Posterior cingulate gyrus (tissue), 11 donors: ENCODE measurements at regions not wholly inside any gene's neighbourhood (a gene's known extent, or its start where the extent isn't known, plus 50 kb on each side); places are given as distances from the start of the nearest gene placed in this dataset.

Experiments used
- DNase-seq, 10 donors: peaks; one replicate each; pipeline versions ENCODE4 v3.0.0 to v3.0.0-alpha.2; 2020 to 2021; ENCODE audit warnings: mixed read lengths in 3 of 10
- intact Hi-C: fragments of 100-400 bp; cut with DNase I; formaldehyde crosslinking; loops from one replicate; pipeline ENCODE4 v1.15.1; 2023

DNA sequence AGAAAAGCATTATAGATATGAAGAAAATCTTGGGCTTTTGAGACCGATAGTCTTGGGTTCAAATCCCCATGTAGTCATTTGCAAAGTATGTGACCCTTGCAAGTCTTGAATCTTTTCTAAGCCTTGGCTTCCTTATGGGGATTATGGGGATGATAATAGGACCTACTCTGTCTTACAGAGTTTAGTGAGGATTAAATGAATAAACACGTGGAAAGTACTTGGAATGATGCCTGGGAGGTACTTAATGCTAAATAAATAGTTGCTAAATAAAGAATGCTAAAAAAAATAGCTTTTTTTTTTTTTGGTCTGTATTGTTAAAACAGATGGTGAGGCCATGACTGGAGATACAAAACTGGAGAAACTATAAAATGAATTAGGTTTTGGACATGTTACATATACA, 292.7 kb downstream of the GPAT3 start:
- DNase-seq, result no peak
- intact Hi-C loops, result no loop called here

DNA sequence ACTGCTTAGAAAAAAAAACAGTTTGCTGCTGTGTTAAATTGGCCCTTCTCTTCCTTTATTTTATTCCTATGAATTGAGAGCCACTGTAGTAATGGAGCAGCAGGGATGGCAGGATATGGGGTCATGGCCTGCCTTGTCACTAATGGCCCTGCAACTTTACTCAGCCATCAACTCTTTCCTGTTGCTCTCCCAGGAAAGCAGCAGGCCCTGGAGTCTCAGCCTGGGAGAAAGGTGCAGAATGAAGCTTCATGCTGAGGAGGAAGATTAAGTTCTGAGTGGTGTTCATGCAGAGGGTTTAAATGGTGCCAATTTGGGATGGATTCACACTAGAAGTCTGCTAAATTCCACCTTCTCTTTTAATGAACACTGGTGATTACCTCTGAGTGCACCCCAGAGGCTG, 285.6 kb downstream of the GPAT3 start:
- intact Hi-C loops, result no loop called here
- DNase-seq, result no peak

DNA sequence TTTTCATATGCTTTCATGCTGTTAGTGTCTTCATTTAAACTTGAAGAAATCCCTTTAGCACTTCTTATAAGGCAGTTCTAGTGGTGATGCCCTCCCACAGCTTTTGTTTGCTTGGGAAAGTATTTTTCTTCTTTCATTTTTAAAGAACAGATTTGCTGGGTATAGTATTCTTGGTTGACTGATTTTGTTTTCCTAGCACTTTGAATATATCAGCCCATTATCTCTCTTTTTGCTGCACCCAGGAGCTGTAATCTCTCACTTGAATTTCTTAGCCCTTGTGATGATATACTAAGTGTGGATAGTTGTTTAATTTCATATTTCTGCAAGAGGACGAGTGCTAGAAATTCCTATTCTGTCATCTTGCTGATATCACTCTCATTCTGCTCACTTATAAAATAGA, 283.7 kb downstream of the GPAT3 start:
- intact Hi-C loops, result no loop called here
- no peak for DNase-seq

DNA sequence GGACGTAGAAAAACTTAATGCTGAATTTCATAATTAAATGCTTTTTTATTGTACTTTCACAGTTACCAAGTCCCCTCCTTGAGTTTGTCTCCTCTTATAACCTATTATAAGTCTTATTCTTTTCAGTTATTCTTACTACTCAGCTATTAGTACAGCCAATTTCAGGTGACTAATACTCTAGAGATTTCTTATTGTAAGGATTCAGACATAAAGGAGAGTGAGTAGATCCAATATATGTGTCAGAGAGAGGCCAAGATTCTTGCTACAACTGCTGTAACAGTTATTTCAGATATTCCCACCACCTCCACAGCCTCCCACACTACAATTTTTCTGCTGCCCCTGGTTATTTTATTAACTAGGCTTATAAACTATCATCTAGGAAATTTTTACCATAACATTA, 274.5 kb downstream of the GPAT3 start:
- DNase-seq, result no peak
- intact Hi-C loops, result no loop called here

DNA sequence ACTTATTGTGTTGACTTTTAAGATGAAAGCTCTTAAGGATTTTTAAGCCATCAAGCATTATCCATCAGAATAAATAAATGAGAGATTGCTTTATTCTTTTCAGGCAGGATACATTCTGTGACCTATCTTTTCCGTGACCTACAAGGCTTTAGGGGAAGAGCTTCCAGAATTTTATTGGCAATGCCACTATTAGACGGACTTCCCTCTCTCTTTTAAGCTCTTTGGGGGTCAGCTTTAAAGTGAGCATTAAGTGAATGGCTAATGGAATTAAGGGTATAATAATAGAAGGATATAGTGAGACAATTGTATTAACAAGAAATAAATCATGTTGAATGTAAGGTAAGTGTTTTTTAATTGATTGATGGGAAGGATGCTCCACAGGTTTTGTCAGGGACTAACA, 273.7 kb downstream of the GPAT3 start:
- intact Hi-C loops, result no loop called here
- no peak for DNase-seq

DNA sequence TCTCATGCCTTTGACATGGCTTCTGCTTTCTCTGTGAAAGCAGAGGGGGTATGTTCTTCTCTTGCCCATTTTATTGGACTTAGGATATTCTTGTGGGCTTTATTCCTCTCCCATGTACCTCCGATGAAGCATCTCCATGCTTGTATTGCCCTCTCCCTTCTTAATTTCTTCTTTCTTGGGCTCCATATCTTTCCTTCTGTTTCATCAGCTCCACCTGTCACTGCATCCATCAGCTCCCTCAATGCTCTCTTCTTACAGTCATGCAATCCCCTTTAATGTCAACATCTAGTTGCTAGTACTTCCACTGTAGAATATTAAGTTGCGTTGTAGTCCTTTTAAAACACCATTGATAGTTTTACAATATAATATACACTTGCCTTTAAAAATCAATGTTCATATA, 257.6 kb downstream of the GPAT3 start:
- intact Hi-C loops, result no loop called here

DNA sequence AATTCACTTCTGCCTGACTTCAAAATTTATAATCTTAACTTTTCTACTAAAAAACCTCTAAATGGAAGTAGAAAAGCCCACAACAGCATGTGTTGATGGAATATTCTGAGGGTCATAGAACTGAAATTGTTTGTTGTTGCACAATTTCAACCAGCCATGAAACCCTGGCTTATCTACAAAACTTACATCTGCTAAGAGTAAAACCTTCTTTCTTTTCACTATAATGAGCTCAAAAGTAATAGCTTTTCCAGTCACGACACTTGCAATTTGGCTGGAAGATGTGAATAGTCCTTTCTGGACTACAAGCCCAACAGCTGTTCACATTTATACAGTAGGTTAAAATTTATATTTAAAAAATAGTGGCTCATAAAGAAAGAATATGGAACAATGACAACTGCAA, 250.0 kb downstream of the GPAT3 start:
- no peak for DNase-seq
- intact Hi-C loops, result no loop called here

More for the DNA sequence above, 257.6 kb downstream of the GPAT3 start:
- DNase-seq, result no peak

DNA sequence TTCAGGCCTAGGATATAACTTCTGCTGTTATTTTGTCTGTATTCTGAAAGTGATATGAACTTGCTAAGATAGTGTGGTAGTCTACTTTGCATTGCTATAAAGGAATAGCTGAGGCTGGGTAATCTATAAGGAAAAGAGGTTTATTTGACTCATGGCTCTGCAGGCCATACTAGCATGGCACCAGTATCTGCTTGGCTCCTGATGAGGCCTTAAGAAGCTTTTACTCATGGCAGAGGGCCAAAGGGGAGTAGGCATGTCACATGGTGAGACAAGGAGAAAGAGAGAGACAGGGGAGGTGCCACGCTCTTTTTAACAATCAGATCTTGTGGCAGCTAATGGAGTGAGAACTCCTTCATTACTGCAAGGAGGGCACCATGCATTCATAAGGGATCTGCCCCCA, 247.3 kb downstream of the GPAT3 start:
- intact Hi-C loops, result no loop called here
- no peak for DNase-seq

DNA sequence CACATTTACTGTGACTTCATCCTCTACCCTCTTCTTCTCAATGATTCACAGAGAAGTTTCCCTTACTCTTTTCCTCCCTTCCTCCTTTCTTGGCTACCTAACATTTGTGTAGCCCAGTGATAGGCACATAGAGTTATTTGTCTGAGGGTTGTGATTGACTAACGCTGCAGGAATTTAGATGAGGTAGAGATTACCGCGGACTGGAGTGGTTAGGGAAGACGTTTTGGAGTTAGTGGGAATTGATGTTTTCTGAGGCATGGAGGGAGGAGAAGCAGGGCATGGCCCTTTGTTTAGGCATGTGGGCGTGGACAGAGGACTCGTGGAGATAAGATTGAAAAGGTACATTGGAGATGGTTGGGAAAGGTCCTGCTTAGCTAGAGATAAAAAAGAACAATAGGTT, 246.7 kb downstream of the GPAT3 start:
- no peak for DNase-seq
- intact Hi-C loops, result no loop called here

DNA sequence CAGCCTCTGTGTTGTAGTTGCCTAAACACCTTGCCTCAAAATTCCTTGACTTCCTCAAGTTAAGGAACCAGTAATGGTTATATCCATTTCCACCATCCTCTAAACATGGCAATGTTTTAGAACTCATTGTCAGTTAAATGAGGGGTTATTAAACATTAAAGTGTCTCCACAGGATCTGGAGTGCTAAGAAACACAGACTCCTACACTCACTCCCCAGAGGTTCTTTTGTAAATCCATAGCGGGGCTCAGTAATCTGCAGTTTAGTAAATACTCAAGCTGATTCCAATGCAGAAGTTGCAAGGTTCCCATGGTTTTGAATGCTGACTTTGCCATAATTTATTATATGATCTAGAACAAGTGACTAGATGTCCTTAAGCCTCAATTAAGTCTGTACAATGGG, 245.5 kb downstream of the GPAT3 start:
- DNase-seq, result no peak
- intact Hi-C loops, result no loop called here

DNA sequence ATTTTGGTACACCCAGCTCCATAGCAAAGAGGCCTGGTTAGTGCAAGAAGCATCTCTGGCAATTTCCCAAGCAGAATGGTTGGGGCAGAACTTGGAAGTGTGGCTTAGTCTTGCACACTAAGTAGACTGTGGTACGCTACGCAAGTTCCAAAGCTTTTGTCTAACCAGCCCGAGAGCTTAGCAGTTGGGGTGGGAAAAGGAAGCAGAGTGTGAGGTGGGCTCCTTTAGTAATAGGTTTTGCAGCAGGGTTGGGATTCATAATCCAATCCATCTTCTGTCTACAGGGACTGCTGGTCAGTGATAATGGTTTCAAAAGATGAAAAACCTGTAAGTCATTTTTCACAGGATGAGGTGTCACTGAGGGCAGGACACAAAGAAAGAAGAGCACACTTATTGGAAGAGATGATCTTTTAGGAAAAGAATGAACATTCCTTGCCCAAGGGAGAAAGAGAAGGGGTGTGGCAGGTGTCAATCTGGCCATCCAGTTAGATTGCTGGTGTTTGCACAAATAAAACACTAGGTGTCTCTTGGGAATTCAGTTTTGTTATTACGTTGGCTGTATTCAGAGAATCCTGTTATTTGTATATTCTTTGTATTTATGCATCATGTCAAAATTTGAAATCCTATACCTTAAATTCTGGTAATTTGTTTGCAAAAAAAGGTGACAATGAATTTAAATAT, 244.3 kb downstream of the GPAT3 start:
- peak in 1 of 10 donors; percentile 42 for DNase-seq
- intact Hi-C loops, result no loop called here

DNA sequence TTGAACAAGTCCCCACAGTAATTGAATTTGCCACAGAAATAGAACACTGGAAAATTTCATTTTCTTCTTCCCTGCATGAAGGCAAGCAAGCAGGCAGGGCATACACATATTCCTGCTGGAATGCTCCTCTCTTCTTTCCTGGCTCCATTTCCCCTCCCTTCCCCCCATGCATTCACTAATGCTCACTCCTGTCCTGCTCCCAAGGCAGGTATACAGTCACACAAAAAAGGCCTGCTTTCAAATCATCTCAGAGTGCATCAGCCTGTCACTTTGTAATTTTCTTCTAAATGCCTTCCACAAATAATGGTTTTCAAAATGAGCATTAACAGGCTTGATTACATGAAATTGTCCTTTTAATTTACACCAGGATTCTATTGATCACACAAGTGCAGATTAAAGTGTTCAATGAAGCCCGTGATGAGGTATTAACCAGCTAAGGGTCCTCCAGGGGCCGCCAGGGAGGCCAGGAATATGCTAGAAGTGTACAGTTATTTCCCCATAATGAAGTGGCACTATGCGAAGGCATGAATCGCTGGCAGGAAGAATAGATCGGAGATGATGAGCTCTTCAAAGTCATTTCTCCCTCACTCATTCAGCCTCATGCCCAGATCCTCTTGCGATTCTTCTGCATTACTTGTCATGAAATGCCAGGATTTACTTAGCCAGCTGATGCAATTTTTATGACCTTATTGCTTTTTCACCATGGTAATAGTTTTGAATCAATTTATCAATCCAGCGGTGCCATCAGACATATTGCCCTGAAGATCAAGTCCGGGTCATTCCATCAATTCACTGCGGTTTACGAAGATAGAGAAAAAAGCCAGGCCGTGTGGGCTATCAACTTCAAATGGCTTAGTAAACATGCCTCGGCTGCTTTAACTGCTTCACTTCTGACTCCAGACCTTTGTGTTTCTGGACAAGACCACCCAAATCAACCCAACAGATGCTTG, 243.5 kb downstream of the GPAT3 start:
- intact Hi-C loops, result no loop called here
- DNase-seq, result no peak

DNA sequence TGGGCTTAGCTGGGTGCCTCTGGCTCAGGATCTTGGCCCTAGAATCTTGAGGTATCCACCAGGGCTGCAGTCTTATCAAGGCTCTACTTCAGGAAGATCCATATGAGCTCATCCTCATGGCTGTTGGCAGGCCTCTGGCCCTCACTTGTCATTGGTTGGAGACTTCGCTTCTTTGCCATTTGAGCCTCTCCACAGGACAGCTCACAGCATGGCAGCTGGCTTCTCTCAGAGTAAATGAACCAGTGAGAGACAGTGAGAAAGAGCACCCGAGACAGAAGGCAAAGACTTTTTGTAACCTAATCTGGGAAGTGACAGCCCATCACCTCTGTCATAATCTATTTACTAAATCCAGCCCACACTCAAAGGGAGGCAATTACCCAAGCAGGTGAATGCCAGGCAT, 236.8 kb downstream of the GPAT3 start:
- DNase-seq, result no peak
- intact Hi-C loops, result no loop called here

DNA sequence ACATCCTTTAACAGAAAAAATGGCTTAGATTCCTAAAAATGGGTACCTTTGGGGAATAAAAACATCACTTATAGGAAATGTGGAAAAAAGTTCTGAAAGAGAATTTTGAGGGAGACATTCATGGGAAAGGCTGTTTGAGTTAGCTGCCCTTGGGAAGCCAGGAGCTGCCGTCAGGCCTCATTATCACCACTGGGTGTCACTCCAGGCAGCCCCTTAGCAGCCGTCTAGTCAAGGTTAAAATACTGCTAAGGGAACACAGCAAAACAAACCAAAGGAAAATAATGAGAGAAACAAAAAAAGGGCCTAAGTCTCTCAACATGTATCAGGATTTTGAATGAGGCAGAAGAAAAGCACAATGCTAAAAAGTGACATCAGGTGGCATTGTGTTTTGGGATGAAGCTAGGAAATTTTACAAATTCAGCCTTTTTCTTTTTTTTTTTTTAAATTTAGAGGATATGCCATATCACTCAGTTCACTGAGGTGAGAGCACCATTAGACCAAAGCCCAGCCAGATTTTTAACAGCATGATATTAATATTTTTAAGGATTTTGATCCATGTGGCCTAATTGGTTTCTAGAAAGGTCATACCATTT, 235.3 kb downstream of the GPAT3 start:
- peak in 8 of 10 donors; percentile 9 to 85 (median 38) for DNase-seq
- intact Hi-C loops, result no loop called here

DNA sequence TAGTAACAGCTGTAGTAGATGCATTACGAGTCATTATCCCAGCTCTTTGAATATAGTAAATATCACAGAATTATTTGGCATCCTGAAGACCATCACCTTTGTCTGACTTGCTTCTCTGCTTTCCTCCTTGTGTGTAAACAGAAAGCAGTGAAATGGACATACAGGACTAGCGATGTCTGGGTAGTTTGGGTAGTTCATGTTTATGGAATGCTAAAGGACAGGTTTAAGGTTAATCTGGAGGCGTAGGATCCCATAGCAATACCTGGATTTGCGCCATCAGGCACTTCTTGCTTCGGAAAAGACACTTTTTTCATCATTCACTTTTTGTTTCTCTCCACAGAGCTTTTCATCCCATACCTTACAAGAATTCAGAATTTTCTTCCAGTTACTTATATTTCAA, 232.2 kb downstream of the GPAT3 start:
- no peak for DNase-seq
- intact Hi-C loops, result no loop called here

DNA sequence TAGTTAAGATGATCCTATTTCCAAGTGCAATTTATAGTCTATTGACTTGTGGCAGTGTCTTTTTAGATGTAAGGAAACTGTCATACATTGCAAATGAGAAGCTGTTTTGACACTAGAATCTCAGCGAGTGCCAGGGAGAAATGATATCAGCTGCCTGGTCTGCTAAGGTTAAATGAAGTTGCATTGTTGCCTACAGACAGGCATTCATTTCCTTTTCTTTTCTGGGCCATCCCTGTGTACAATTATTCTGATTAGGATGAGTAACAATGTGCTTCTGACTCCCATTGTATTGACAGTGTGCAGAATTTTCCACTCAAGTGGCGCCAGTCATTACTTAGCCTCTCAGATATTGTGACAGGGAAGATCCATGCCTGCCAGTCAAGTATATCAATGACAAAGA, 231.2 kb downstream of the GPAT3 start:
- intact Hi-C loops, result no loop called here
- no peak for DNase-seq

DNA sequence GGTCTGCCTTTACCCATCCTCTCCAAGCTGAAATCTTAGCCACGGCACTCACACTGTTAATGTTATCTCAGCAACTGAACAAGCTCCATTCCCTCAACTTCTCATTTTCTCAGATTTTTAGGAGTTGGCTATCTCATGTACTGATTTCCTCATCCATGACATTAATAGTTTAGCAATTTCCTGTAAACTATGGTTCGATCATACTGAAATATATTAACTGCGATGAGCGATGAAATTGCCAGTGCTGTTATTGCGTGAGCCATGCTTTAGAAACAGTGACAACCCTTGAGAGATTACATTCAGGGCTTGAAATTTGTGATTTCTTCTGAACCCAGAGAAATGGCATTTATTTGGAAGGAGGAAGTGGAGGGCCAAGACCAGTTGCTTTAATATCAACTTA, 223.7 kb downstream of the GPAT3 start:
- DNase-seq, result no peak
- intact Hi-C loops, result no loop called here

DNA sequence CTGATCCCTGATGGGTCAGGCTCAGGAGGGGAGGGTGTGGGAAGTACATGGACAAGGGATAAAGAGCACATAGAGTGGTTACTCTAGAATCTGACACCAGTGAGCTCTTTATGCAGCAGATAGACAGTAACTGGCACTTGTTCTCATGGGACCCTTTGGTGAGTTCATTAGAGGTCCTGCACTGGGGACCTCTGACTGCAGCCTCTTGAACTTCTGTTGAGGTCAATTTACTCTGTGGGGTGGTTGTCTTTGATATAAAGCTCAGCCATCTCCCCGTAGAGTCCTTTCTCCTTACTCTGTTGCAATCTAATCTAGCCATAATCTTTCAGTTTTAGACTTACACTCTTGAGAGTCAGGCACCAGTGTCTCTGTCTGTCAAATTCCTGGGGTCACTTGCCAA, 222.4 kb downstream of the GPAT3 start:
- no peak for DNase-seq
- intact Hi-C loops, result no loop called here

DNA sequence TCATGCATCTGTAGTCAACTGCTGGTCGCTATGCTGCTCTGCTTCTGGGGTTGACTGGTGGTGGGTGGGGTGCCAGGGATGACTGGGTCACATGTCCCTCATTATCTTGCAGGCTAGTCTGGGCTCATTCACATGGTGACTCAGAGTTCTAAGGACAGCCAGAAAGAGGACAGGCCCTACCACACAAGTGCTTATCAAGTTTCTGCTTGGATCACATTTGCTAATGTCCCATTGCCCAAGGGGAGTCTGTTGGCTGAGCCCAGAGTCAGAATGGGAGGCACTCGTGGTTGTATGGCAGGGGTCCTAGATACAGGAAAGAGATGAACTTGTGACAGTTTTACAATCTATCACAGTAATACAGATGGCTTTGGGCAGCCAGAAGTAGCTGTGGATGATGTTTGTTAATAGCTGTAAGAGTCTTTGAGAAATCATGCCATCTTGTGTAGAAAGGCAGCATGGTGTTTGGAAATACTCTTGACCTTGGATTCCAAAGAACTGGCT, 221.3 kb downstream of the GPAT3 start:
- intact Hi-C loops, result no loop called here
- DNase-seq, result peak in 1 of 10 donors; percentile 50

DNA sequence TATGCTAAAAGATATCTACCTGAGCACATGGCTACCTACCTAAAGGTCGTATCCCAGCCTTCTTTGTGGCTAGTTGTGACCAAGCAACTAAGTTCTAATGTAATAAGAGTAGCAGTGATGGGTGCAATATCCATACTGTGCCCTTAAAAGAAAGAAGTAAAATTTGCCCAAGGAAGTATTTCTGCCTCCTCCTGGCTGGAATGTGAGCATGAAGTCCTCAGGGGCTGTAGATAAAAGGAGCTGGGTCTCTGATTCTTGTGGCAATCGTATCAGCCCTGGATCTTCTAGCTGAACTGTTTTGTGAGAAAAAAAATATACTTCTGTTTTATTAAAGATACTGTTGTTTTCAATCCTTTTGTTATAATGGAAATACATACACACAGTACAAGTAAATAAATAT, 217.4 kb downstream of the GPAT3 start:
- DNase-seq, result no peak
- intact Hi-C loops, result no loop called here

DNA sequence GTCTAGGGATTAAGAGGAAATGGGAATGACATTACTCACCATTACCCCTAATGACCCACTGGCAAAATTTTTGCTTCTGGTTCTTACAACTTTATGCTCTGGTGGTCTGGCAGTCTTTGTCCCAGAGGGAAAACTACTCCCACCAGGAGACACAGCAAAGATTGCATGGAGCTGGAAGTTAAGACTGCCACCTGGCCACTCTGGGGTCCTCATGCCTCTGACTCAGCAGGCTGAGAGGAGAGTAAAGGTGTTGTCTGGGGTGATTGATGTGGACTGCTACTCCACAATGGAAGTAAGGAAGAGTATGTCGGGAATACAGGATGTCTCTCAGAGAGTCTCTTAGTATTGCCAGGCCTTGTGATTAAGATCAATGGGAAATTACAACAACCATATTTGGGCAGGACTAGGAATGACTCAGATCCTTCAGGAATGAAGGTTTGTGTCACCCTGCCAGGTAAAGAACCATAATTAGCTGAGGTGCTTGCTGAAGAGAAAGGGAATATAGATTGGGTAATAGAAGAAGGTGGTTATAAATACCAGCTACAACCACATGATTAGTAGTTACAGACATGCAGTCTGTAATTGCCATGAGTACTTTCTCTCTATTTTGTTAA, 215.5 kb downstream of the GPAT3 start:
- no peak for DNase-seq
- intact Hi-C loops, result no loop called here
